Left lung (tissue), 4 donors: ENCODE measurements at regions not wholly inside any gene's neighbourhood (a gene's known extent, or its start where the extent isn't known, plus 50 kb on each side); places are given as distances from the start of the nearest gene placed in this dataset.
"Not testable (repeated sequence)": the region's sequence is repeated elsewhere in the genome, so short reads cannot be mapped to it uniquely, and the experiment has no call there.

Experiments used
- ATAC-seq: fragments of 200-7000 bp; cut with Tn5 transposase; one replicate; pipeline ENCODE4 v1.9.1; 2020; ENCODE audit warnings: moderate library complexity
- DNase-seq, 4 donors: peaks; one replicate each; pipeline ENCODE4 v3.0.0-alpha.2; 2013 to 2020
- H3K27ac ChIP-seq, 2 donors: fragments of 200-600 bp; sonication (generic) in 1 of 2; one replicate each; pipeline versions ENCODE4 v1.5.0 to v1.8.0; 2020 to 2021
- H3K27me3 ChIP-seq, 2 donors: fragments of 200-600 bp; sonication (generic) in 1 of 2; one replicate each; pipeline versions ENCODE4 v1.5.0 to v1.8.0; 2020 to 2021
- H3K36me3 ChIP-seq, 2 donors: fragments of 200-600 bp; sonication (generic) in 1 of 2; one replicate each; pipeline versions ENCODE4 v1.5.0 to v1.8.0; 2020 to 2021
- H3K4me1 ChIP-seq, 2 donors: fragments of 200-600 bp; one replicate each; pipeline ENCODE4 v1.8.0; 2021
- H3K4me3 ChIP-seq, 2 donors: fragments of 200-600 bp; sonication (generic) in 1 of 2; one replicate each; pipeline versions ENCODE4 v1.5.0 to v1.8.0; 2020 to 2021; ENCODE audit warnings: mild to moderate bottlenecking in 1 of 2
- H3K9me3 ChIP-seq, 2 donors: fragments of 200-600 bp; sonication (generic) in 1 of 2; one replicate each; pipeline versions ENCODE4 v1.5.0 to v1.8.0; 2020 to 2021
- intact Hi-C, 2 donors: fragments of 100-400 bp; cut with DNase I; formaldehyde crosslinking; loops; one replicate each; pipeline versions ENCODE4 v1.11.2 to v1.14.2; 2022
- donor health status: DM: no; HTN: yes; CAD: no.
- donor health status: DM: no; HTN: no; CAD: no.

DNA sequence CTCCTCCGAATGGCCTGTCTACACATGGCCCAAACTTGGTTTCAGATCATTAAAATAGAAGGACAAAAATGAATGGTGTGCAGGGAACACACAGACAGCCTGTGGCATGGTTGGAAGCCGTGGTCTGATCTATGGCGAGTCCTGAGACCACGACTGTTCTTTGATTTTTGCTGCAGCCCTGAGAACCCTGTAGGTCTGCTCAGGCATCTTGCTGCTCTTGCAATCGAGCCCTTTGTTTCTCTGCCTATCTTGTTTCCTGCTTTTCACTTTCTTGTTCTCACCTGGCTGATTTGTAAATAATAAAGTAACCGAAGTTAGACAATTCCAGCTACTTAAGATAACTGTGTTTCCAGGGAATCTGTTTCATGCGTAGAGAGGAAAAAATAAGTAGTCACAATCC lies 54.1 kb upstream of the NBPF9 start:
- DNase-seq, H3K9me3 ChIP-seq, H3K4me1 ChIP-seq, ATAC-seq, H3K27me3 ChIP-seq, H3K27ac ChIP-seq, H3K4me3 ChIP-seq, H3K36me3 ChIP-seq, intact Hi-C loops: not testable (repeated sequence)

DNA sequence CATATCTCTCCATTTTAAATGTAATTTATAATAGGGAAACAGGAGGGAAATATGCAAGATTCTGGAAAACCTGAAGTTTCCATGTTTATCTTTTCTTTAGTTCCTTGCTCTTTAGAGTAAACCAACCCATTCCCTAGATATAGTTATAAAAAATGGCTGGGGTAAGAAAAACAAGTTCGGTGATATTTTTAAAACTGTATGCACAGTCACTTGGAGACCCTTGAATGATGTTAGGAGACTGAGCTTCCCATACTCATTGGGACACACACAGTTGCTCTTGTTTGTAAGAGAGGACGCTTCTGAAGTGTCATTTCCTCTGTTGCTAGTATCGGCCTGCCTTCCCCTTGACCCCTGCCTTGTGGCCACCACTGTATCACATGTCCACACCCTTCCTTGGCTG lies 55.0 kb upstream of the NBPF9 start:
- H3K9me3 ChIP-seq, DNase-seq, H3K4me3 ChIP-seq, H3K27ac ChIP-seq, H3K36me3 ChIP-seq, ATAC-seq, H3K27me3 ChIP-seq, H3K4me1 ChIP-seq, intact Hi-C loops: not testable (repeated sequence)

GRCh38 chr1:149163063-149163444 lies 59.7 kb upstream of the NBPF9 start:
- H3K36me3 ChIP-seq, H3K27me3 ChIP-seq, H3K9me3 ChIP-seq, intact Hi-C loops, DNase-seq, H3K4me1 ChIP-seq, H3K27ac ChIP-seq, H3K4me3 ChIP-seq: not testable (repeated sequence)
- ATAC-seq = peak; percentile 99

DNA sequence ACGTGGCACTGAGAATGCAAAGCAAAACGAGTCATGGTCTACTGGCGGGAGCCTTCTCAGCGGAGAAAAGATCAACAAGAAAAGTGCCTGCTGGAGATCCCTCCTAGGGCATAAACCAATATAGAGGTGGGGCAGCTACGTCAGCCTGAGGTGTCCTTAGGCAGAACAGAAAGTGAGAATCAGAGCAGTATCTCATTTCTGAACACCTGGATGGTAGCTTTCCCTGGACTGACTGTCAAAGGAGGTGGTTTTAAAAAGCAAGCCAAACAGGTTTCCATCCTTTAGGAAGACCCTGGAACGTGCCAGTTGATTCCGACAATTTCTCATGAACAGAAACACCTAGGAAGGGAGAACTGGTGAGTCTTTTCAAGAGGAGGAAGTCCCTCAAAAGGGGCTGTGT lies 71.4 kb upstream of the NBPF9 start:
- H3K4me1 ChIP-seq, intact Hi-C loops, H3K27ac ChIP-seq, H3K36me3 ChIP-seq, H3K9me3 ChIP-seq, ATAC-seq, H3K27me3 ChIP-seq, H3K4me3 ChIP-seq, DNase-seq: not testable (repeated sequence)

- ATAC-seq, H3K27me3 ChIP-seq, H3K36me3 ChIP-seq, H3K27ac ChIP-seq, H3K4me1 ChIP-seq, H3K9me3 ChIP-seq, intact Hi-C loops: not testable (repeated sequence)
- DNase-seq = peak in 2 of 4 donors; percentile 15 to 46
- H3K4me3 ChIP-seq = peak overlapping the region; percentile 19 to 36
These were observed 72.5 kb upstream of the NBPF9 start for GRCh38 chr1:149175812-149176211.

DNA sequence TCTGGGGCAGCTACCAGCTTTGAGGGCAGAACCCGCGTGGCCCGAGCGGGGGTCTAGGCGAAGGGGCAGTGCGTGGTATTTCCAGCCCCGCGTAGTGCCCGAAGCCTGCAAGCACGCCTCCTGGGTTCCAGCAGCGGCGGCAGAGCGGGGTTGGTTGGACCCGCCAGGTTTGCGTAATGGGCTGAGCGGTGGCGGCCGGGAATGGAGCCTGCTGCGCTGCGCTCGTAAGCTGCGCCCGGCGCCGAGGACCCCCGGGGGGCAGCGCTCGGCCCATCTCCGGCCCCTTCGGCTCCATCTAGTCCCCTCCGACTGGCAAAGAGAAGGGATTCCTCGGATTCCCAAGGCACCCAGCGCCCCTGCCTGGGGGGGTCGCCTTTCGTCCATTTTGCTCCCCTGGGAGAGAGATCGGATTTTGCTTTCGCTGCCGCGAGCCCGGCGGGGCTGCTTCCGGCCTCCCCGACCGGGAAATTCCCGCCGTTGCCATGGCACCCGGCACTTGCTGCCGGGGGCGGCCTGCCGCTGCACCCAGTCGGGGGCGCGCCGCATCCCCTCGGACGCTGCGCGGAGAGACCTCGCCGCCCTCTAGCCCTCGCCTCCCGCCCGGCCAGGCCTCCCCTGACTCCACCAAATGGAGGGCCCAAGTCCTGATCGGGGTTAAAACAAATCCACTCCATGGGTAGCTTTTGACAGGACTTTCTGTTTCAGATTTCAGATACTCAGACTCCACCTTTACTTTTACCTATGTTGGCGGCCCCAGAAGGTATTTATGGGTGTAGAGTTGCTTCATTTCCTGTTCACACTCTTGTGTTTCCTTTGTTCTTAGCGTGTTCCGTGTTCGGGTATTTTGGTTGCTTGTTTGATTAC lies 73.3 kb upstream of the NBPF9 start:
- H3K4me1 ChIP-seq, H3K36me3 ChIP-seq, H3K27me3 ChIP-seq, ATAC-seq, H3K9me3 ChIP-seq, intact Hi-C loops: not testable (repeated sequence)
- peak; percentile 42 to 80 (median 57) for DNase-seq
- H3K27ac ChIP-seq = peak overlapping the region; percentile 82 to 86
- H3K4me3 ChIP-seq = peak overlapping the region; percentile 35 to 43

DNA sequence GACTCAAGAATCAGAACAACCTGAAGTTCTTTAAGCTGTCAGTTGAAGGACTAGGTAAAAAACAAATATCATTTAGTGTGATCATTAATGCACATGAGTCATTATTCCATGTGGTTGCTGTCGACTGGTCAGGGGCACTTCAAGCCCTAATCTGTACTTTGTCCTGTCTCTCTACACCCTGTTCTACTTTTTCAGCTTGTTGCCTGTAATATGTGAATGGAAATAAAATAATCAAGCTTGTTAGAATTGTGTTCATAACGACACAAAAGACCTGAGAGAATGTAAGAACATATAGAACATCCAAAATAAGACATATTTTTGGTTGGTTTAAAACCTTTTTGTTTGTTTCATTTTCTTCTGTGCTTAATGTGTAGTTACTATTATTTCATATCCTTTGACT lies 87.4 kb upstream of the NBPF9 start:
- H3K27ac ChIP-seq, H3K27me3 ChIP-seq, H3K4me3 ChIP-seq, ATAC-seq, intact Hi-C loops, H3K36me3 ChIP-seq, H3K4me1 ChIP-seq, DNase-seq, H3K9me3 ChIP-seq: not testable (repeated sequence)

DNA sequence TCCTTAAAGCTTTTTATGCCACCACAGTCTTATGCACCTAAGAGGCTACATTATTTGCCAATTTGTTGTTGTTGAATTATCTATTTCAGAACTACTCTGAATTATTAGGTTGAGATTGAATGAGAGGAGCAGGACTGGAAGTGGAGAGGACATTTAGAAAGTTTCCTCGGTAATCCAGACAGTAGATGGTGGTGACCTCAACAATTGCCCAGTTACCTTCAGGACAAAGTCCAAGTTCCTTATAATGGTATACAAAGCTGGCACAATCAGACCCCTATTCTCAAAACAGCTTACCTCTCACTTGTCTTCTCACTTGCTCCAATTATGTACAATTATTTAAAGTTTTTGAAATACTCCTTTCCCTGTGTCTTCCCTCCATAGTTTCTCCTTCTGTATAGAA lies 93.3 kb upstream of the NBPF9 start:
- H3K27me3 ChIP-seq, DNase-seq, intact Hi-C loops, H3K4me1 ChIP-seq, ATAC-seq, H3K36me3 ChIP-seq, H3K4me3 ChIP-seq, H3K9me3 ChIP-seq, H3K27ac ChIP-seq: not testable (repeated sequence)

GRCh38 chr1:149200567-149200966 lies 97.2 kb upstream of the NBPF9 start:
- H3K9me3 ChIP-seq, H3K27me3 ChIP-seq, H3K36me3 ChIP-seq, H3K4me3 ChIP-seq, DNase-seq, H3K27ac ChIP-seq, H3K4me1 ChIP-seq, intact Hi-C loops: not testable (repeated sequence)
- peak; percentile 62 for ATAC-seq

DNA sequence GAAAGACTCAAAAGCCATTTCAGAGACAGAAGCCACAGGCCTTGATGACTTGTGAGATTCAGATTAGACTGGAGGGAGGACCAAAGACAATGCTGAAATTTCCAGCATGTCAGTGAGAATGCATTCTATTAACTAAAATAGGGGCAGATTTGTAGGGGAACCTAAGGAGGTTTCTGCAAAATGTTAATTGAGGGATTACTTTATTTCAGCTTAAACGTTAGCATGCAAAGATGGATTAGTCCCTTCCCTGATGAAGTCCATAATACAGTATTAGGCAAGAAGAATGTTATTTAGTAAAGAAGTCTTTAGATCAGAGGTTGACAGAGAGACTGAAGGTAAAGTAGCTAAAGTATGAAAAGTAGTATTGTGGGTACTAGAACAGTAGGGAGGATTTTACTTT lies 98.9 kb upstream of the NBPF9 start:
- ATAC-seq, DNase-seq, H3K27me3 ChIP-seq, H3K27ac ChIP-seq, H3K36me3 ChIP-seq, H3K9me3 ChIP-seq, intact Hi-C loops, H3K4me3 ChIP-seq, H3K4me1 ChIP-seq: not testable (repeated sequence)

- H3K4me1 ChIP-seq, H3K27me3 ChIP-seq, DNase-seq, H3K36me3 ChIP-seq, H3K4me3 ChIP-seq, H3K9me3 ChIP-seq, H3K27ac ChIP-seq, intact Hi-C loops: not testable (repeated sequence)
- peak; percentile 61 for ATAC-seq
These were observed 101.0 kb upstream of the NBPF9 start for GRCh38 chr1:149204396-149204795.

GRCh38 chr1:149208836-149209235 lies 105.5 kb upstream of the NBPF9 start:
- H3K4me1 ChIP-seq, DNase-seq, intact Hi-C loops, H3K9me3 ChIP-seq, ATAC-seq, H3K36me3 ChIP-seq, H3K4me3 ChIP-seq, H3K27ac ChIP-seq, H3K27me3 ChIP-seq: not testable (repeated sequence)

DNA sequence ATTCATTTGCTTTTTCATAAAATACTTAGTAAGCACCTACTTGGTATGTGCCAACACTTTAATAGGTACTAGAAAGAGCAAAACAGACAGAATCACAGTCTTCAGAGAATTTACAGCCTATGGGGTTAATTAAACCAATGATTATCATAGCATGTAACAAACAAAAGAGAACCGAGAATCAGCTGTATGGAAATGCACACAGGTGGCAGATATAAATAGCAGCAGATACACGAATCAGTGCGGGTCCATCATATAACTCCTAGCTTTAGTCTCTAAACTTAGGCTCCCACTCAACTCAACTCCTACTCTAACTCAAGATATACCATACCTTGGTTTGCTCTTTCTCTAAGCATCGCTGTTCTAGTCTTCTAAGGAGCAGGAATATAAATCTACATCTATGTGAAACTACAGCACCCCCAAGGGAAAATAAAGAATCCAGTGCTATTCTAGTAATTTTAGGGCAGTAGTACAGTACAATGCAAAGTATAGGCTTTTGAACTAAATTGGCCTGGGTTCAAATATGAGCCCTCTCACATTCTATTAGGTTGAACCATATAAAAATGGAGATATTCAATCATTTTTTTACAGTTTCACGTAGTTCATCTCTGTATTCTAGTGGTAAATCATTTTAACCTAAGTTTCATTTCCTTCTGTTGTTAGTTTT lies 108.5 kb upstream of the NBPF9 start:
- H3K4me3 ChIP-seq, ATAC-seq, DNase-seq, H3K4me1 ChIP-seq, intact Hi-C loops, H3K27me3 ChIP-seq, H3K9me3 ChIP-seq, H3K27ac ChIP-seq, H3K36me3 ChIP-seq: not testable (repeated sequence)

DNA sequence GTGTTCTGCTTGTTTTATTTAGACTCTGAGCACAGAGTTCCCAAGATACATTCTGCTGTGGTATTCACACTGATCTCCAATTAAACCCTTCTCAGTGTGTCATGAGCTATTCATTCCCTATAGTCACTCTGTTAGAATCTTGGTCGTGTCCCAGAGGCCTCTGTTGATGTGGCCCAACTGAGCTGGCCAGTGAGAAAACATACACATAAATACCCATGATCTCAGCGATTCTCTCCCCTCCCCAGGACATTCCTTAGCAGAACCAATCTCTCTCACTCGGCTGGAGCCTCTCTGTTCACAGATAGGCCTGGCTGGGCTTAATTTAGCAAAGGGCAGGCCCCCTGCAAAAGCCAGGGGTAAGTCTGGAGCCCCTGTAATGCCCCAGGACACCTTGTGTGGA lies 109.6 kb upstream of the NBPF9 start:
- H3K27ac ChIP-seq, DNase-seq, H3K4me1 ChIP-seq, intact Hi-C loops, H3K36me3 ChIP-seq, H3K4me3 ChIP-seq, H3K27me3 ChIP-seq, H3K9me3 ChIP-seq: not testable (repeated sequence)
- peak; percentile 53 for ATAC-seq
